ENCODE measurements at regions not wholly inside any gene's neighbourhood (a gene's known extent, or its start where the extent isn't known, plus 50 kb on each side); places are given as distances from the start of the nearest gene placed in this dataset.

DNA sequence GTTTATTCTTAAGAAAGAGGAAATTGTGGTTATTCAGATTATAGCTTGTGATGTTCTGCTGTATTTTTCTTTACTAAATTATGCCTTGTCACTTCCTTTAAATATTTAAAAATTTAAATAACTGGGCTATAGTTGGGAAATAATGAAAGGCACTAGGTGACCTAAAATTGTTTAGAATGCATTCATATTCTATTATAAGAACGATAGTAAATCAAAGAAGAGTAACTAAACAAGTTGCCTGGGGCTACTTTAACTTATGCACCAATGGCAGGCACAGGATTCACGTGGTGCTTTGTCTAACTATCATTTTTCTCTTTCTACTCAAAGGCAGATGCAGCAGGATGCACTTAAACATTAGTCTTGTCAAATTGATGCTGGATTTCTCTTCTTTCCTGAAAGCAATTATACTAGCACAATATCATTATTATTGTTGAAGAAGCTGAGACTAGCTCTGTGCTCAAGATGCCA, 190.7 kb upstream of the PPFIA2 start:
- TF ChIP-seq, protein P1, sequence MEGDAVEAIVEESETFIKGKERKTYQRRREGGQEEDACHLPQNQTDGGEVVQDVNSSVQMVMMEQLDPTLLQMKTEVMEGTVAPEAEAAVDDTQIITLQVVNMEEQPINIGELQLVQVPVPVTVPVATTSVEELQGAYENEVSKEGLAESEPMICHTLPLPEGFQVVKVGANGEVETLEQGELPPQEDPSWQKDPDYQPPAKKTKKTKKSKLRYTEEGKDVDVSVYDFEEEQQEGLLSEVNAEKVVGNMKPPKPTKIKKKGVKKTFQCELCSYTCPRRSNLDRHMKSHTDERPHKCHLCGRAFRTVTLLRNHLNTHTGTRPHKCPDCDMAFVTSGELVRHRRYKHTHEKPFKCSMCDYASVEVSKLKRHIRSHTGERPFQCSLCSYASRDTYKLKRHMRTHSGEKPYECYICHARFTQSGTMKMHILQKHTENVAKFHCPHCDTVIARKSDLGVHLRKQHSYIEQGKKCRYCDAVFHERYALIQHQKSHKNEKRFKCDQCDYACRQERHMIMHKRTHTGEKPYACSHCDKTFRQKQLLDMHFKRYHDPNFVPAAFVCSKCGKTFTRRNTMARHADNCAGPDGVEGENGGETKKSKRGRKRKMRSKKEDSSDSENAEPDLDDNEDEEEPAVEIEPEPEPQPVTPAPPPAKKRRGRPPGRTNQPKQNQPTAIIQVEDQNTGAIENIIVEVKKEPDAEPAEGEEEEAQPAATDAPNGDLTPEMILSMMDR (conservative IDR thresholded peaks at IDR 0.05; ENCODE audit: low read depth, low read length): no peak
- TF ChIP-seq EZH2 (IDR thresholded peaks at IDR 0.05; ENCODE audit: borderline replicate concordance, low read depth, low read length, poor library complexity, severe bottlenecking): no peak

All from A673 (cell line).